ENCODE measurements at regions not wholly inside any gene's neighbourhood (a gene's known extent, or its start where the extent isn't known, plus 50 kb on each side); places are given as distances from the start of the nearest gene placed in this dataset.
"Not testable (repeated sequence)": the region's sequence is repeated elsewhere in the genome, so short reads cannot be mapped to it uniquely, and the experiment has no call there.

DNA sequence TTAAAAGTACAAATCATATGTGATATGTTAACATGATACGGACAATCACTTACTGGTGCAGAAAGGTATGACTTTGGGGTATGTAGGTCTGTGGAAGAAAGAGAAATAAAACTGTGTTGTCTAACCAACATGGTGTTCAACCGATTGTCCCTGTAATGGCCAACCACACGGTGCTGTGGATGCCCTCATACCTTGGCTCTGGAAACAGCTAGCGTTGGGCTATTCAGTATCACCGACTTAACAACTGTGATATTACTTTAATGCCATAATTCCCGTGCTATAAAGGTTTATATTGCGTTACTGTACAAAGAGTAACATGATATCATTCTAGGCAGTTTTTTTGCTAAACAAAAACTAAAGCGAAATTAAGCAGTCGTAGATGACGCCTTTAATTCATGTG, 448.3 kb downstream of the EFNB2 start:
- H3K9ac ChIP-seq (ENCODE audit: insufficient read depth, low read length) = no peak overlapping the region
- no peaks in the 10 kb centered on the region for H3K4me1 ChIP-seq (ENCODE audit: control insufficient read depth, extremely low read depth, insufficient read depth, low read length)
- H3K79me2 ChIP-seq (ENCODE audit: control insufficient read depth, insufficient read depth, low read length) = no peaks in the 10 kb centered on the region
- no peak overlapping the region for H3K4me3 ChIP-seq (replicated peaks in 1 of 4; ENCODE audit: control extremely low read depth in 1 of 4, insufficient read depth in 1 of 4, low read depth in 3 of 4, low read length in 4 of 4)
- no peaks in the 10 kb centered on the region for H3K27me3 ChIP-seq (ENCODE audit: control insufficient read depth, insufficient read depth, low read length)
- H3K36me3 ChIP-seq (ENCODE audit: control insufficient read depth, insufficient read depth, low read length) = no peaks in the 10 kb centered on the region
- no peak overlapping the region for H3K27ac ChIP-seq (ENCODE audit: insufficient read depth, low read length)
- no peaks in the 10 kb centered on the region for H3K9me3 ChIP-seq (ENCODE audit: control insufficient read depth, insufficient read depth, low read depth, low read length)
- no peak overlapping the region for H3K4me2 ChIP-seq (ENCODE audit: extremely low read depth, insufficient read depth, low read length)
- no peak for DNase-seq (ENCODE audit: low read depth in 2 of 2)
- TF ChIP-seq EZH2 (IDR thresholded peaks at IDR 0.05; ENCODE audit: low read length, missing control alignments) = no peak
- H4K20me1 ChIP-seq (ENCODE audit: control insufficient read depth, extremely low read depth, insufficient read depth, low read length) = no peaks in the 10 kb centered on the region
- no peak overlapping the region for H2AFZ ChIP-seq (ENCODE audit: low read length)

- Histone ChIP-seq H3K9me3 (ENCODE audit: control insufficient read depth, insufficient read depth, low read depth, low read length) (no peaks in the 10 kb centered on the region), H3K27ac (ENCODE audit: insufficient read depth, low read length) (no peak overlapping the region), H3K9ac (ENCODE audit: insufficient read depth, low read length) (no peak overlapping the region), H3K4me1 (ENCODE audit: control insufficient read depth, extremely low read depth, insufficient read depth, low read length) (no peaks in the 10 kb centered on the region), H3K27me3 (ENCODE audit: control insufficient read depth, insufficient read depth, low read length) (no peaks in the 10 kb centered on the region), H4K20me1 (ENCODE audit: control insufficient read depth, extremely low read depth, insufficient read depth, low read length) (no peaks in the 10 kb centered on the region), H3K79me2 (ENCODE audit: control insufficient read depth, insufficient read depth, low read length) (no peaks in the 10 kb centered on the region), H2AFZ (ENCODE audit: low read length) (no peak overlapping the region), H3K36me3 (ENCODE audit: control insufficient read depth, insufficient read depth, low read length) (no peaks in the 10 kb centered on the region), H3K4me3 (replicated peaks in 1 of 4; ENCODE audit: control extremely low read depth in 1 of 4, insufficient read depth in 1 of 4, low read depth in 3 of 4, low read length in 4 of 4) (no peak overlapping the region), H3K4me2 (ENCODE audit: extremely low read depth, insufficient read depth, low read length) (no peak overlapping the region)
- peak; percentile 47 to 59 for DNase-seq (ENCODE audit: low read depth in 2 of 2)
- peak; percentile 72 to 78 for TF ChIP-seq CTCF (conservative IDR thresholded peaks at IDR 0.05 in 1 of 2, IDR thresholded peaks at IDR 0.05 in 1 of 2; ENCODE audit: low read depth in 1 of 2, low read length in 2 of 2)
- TF ChIP-seq EZH2 (IDR thresholded peaks at IDR 0.05; ENCODE audit: low read length, missing control alignments) = no peak
Observed at GRCh38 chr13:106083620-106084350, 451.7 kb downstream of the EFNB2 start.

DNA sequence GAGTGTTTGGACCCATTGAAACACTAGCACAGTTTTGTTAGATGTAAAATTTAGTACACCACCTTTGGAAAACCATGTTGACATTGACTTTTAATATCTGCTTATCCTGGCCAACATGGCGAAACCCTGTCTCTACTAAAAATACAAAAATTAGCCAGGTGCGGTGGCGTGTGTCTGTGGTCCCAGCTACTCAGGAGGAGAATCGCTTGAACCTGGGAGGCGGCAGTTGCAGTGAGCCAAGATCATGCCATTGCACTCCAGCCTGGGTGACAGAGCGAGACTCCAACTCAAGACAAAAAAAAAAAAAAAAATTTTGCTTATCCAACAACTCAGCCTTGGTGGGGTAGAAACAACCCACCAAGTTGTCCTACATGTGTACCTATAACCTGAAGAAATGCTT, 454.2 kb downstream of the EFNB2 start:
- H3K4me3 ChIP-seq (replicated peaks in 1 of 4; ENCODE audit: control extremely low read depth in 1 of 4, insufficient read depth in 1 of 4, low read depth in 3 of 4, low read length in 4 of 4); H3K36me3 ChIP-seq (ENCODE audit: control insufficient read depth, insufficient read depth, low read length); H3K9me3 ChIP-seq (ENCODE audit: control insufficient read depth, insufficient read depth, low read depth, low read length); H4K20me1 ChIP-seq (ENCODE audit: control insufficient read depth, extremely low read depth, insufficient read depth, low read length); H3K27ac ChIP-seq (ENCODE audit: insufficient read depth, low read length); H3K9ac ChIP-seq (ENCODE audit: insufficient read depth, low read length); H3K27me3 ChIP-seq (ENCODE audit: control insufficient read depth, insufficient read depth, low read length); H3K4me2 ChIP-seq (ENCODE audit: extremely low read depth, insufficient read depth, low read length); DNase-seq (ENCODE audit: low read depth in 2 of 2); H3K79me2 ChIP-seq (ENCODE audit: control insufficient read depth, insufficient read depth, low read length); H3K4me1 ChIP-seq (ENCODE audit: control insufficient read depth, extremely low read depth, insufficient read depth, low read length); H2AFZ ChIP-seq (ENCODE audit: low read length): not testable (repeated sequence)

- H3K27ac ChIP-seq (ENCODE audit: insufficient read depth, low read length) = no peak overlapping the region
- H3K4me2 ChIP-seq (ENCODE audit: extremely low read depth, insufficient read depth, low read length) = no peak overlapping the region
- peak in 1 of 2 donors; percentile 76 for DNase-seq (ENCODE audit: low read depth in 2 of 2)
- H3K79me2 ChIP-seq (ENCODE audit: control insufficient read depth, insufficient read depth, low read length) = no peaks in the 10 kb centered on the region
- no peaks in the 10 kb centered on the region for H3K4me1 ChIP-seq (ENCODE audit: control insufficient read depth, extremely low read depth, insufficient read depth, low read length)
- H3K9ac ChIP-seq (ENCODE audit: insufficient read depth, low read length) = no peak overlapping the region
- no peak overlapping the region for H2AFZ ChIP-seq (ENCODE audit: low read length)
- H3K9me3 ChIP-seq (ENCODE audit: control insufficient read depth, insufficient read depth, low read depth, low read length) = no peaks in the 10 kb centered on the region
- no peaks in the 10 kb centered on the region for H4K20me1 ChIP-seq (ENCODE audit: control insufficient read depth, extremely low read depth, insufficient read depth, low read length)
- H3K4me3 ChIP-seq (replicated peaks in 1 of 4; ENCODE audit: control extremely low read depth in 1 of 4, insufficient read depth in 1 of 4, low read depth in 3 of 4, low read length in 4 of 4) = no peak overlapping the region
- H3K36me3 ChIP-seq (ENCODE audit: control insufficient read depth, insufficient read depth, low read length) = no peaks in the 10 kb centered on the region
- no peak for TF ChIP-seq EZH2 (IDR thresholded peaks at IDR 0.05; ENCODE audit: low read length, missing control alignments)
- no peak for TF ChIP-seq CTCF (conservative IDR thresholded peaks at IDR 0.05 in 1 of 2, IDR thresholded peaks at IDR 0.05 in 1 of 2; ENCODE audit: low read depth in 1 of 2, low read length in 2 of 2)
- H3K27me3 ChIP-seq (ENCODE audit: control insufficient read depth, insufficient read depth, low read length) = no peaks in the 10 kb centered on the region
Observed at GRCh38 chr13:106078191-106078590, 457.3 kb downstream of the EFNB2 start.
